K562 (cell line): ENCODE measurements at regions not wholly inside any gene's neighbourhood (a gene's known extent, or its start where the extent isn't known, plus 50 kb on each side); places are given as distances from the start of the nearest gene placed in this dataset.

Source experiments
- CTCF ChIP-seq, 3 experiments: IDR thresholded peaks in 2 of 3; conservative IDR thresholded peaks in 1 of 3; 2 replicates each; pipeline ENCODE4 v1.5.1; 2011 to 2012; ENCODE audit warnings: low read length in 3 of 3, mild to moderate bottlenecking in 3 of 3, control low read depth in 2 of 3, improper control_type of control experiment in 1 of 3, inconsistent platforms in 1 of 3, low read depth in 1 of 3, mixed read lengths in 1 of 3, moderate library complexity in 1 of 3; ENCODE audit not compliant: insufficient read depth in 2 of 3
- MAX ChIP-seq: sonication (generic); formaldehyde crosslinking; IDR thresholded peaks from 2 replicates; pipeline ENCODE4 v1.9.0; 2022; ENCODE audit warnings: mild to moderate bottlenecking, missing genetic modification reagents
- MTA2 ChIP-seq: fragments of 450-650 bp; IDR thresholded peaks from 2 replicates; pipeline ENCODE4 v1.6.1; 2016; ENCODE audit warnings: low read depth
- NELFE ChIP-seq: IDR thresholded peaks from 2 replicates; pipeline ENCODE4 v1.6.1; 2011; ENCODE audit warnings: mild to moderate bottlenecking; ENCODE audit not compliant: insufficient read depth, insufficient read length
- POLR2A ChIP-seq: fragments of 450-650 bp; conservative IDR thresholded peaks from 2 replicates; pipeline ENCODE4 v1.6.1; 2016
- RBBP5 ChIP-seq: fragments of 200-600 bp; sonication (generic); IDR thresholded peaks from 2 replicates; pipeline ENCODE4 v1.6.1; 2012; ENCODE audit warnings: borderline replicate concordance, mild to moderate bottlenecking, low read length, control low read depth, inconsistent platforms; ENCODE audit not compliant: insufficient read depth, poor library complexity, severe bottlenecking
- RFX5 ChIP-seq: IDR thresholded peaks from 2 replicates; pipeline ENCODE4 v1.6.1; 2011; ENCODE audit warnings: low read depth, mild to moderate bottlenecking, improper control_type of control experiment, low read length
- SMC3 ChIP-seq: conservative IDR thresholded peaks from 2 replicates; pipeline ENCODE4 v1.6.1; 2011; ENCODE audit warnings: low read depth, low read length, improper control_type of control experiment; ENCODE audit not compliant: insufficient read depth
- SRSF9 ChIP-seq: fragments of 200-400 bp; formaldehyde crosslinking; IDR thresholded peaks from 2 replicates; pipeline ENCODE4 v1.6.1; 2017; ENCODE audit warnings: low read depth, low read length, borderline replicate concordance
- TCF7 ChIP-seq: sonication (generic); IDR thresholded peaks from 2 replicates; pipeline ENCODE4 v1.6.1; 2016; ENCODE audit warnings: antibody characterized with exemption, borderline replicate concordance
- ZNF184 ChIP-seq: sonication (generic); formaldehyde crosslinking; IDR thresholded peaks from 2 replicates; pipeline ENCODE4 v1.5.0; 2020; ENCODE audit warnings: missing genetic modification reagents
- ZNF354B ChIP-seq: fragments of 250-450 bp; sonication (Bioruptor Pico); IDR thresholded peaks from 2 replicates; pipeline ENCODE4 v1.4.0; 2020

GRCh38 chr7:113519472-113519871 lies 399.3 kb downstream of the PPP1R3A start:
- no peak for TF ChIP-seq RBBP5
- TF ChIP-seq ZNF184 (CRISPR knock-in tag) = no peak
- TF ChIP-seq CTCF (IDR thresholded peaks at IDR 0.05 in 2 of 3, conservative IDR thresholded peaks at IDR 0.05 in 1 of 3; ENCODE audit: insufficient read depth in 2 of 3, low read depth in 1 of 3, low read length in 3 of 3) = no peak
- TF ChIP-seq MTA2 = no peak
- no peak for TF ChIP-seq ZNF354B (CRISPR knock-in tag)
- no peak for TF ChIP-seq SMC3
- TF ChIP-seq TCF7 = no peak
- no peak for TF ChIP-seq RFX5
- TF ChIP-seq POLR2A = no peak
- no peak for TF ChIP-seq SRSF9
- TF ChIP-seq NELFE = no peak
- no peak for TF ChIP-seq MAX
